CD14-positive monocyte (primary cell): ENCODE measurements at regions not wholly inside any gene's neighbourhood (a gene's known extent, or its start where the extent isn't known, plus 50 kb on each side); places are given as distances from the start of the nearest gene placed in this dataset.

Source experiments
- DNase-seq, 3 donors: peaks; one replicate each; pipeline ENCODE4 v3.0.0-alpha.2; 2011 to 2022
- H2AFZ ChIP-seq: 2 replicates; pipeline ENCODE4 v1.6.0; 2012; ENCODE audit warnings: mild to moderate bottlenecking, low read depth, low read length, inconsistent platforms; ENCODE audit not compliant: insufficient read depth, poor library complexity, severe bottlenecking
- H3K27ac ChIP-seq, 2 donors: 1 replicate in 1 of 2; 2 replicates in 1 of 2; pipeline ENCODE4 v1.5.1; 2012 to 2013; ENCODE audit warnings: low read length in 2 of 2, control low read depth in 1 of 2, inconsistent platforms in 1 of 2, low read depth in 1 of 2, mild to moderate bottlenecking in 1 of 2
- H3K27me3 ChIP-seq, 2 donors: one replicate each; pipeline versions ENCODE4 v1.6.0 to v1.6.1; 2011 to 2013; ENCODE audit warnings: low read length in 2 of 2; ENCODE audit not compliant: control insufficient read depth in 2 of 2, insufficient read depth in 2 of 2
- H3K36me3 ChIP-seq, 2 donors: replicated peaks in 1 of 2; 1 replicate in 1 of 2; 2 replicates in 1 of 2; pipeline versions ENCODE4 v1.5.1 to v1.6.1; 2012 to 2013; ENCODE audit warnings: low read length in 2 of 2, control low read depth in 1 of 2, inconsistent platforms in 1 of 2, mild to moderate bottlenecking in 1 of 2; ENCODE audit not compliant: insufficient read depth in 2 of 2, control insufficient read depth in 1 of 2
- H3K4me1 ChIP-seq, 2 donors: 1 replicate in 1 of 2; 2 replicates in 1 of 2; pipeline versions ENCODE4 v1.5.1 to v1.6.1; 2012 to 2013; ENCODE audit warnings: low read length in 2 of 2, control low read depth in 1 of 2, inconsistent platforms in 1 of 2, mild to moderate bottlenecking in 1 of 2, moderate library complexity in 1 of 2; ENCODE audit not compliant: insufficient read depth in 2 of 2, control insufficient read depth in 1 of 2
- H3K4me2 ChIP-seq: replicated peaks from 2 replicates; pipeline ENCODE3; 2012; ENCODE audit warnings: low read length, moderate library complexity, mild to moderate bottlenecking; ENCODE audit not compliant: poor library complexity, severe bottlenecking; ENCODE audit errors: extremely low read depth
- H3K4me3 ChIP-seq, 3 experiments: fragments of 200-600 bp in 1 of 3; sonication (generic) in 1 of 3; replicated peaks in 1 of 3; 1 replicate in 2 of 3; 2 replicates in 1 of 3; pipeline ENCODE4 v1.5.1; 2011 to 2013; ENCODE audit warnings: low read length in 3 of 3, mild to moderate bottlenecking in 3 of 3, control low read depth in 2 of 3, low read depth in 2 of 3, inconsistent platforms in 1 of 3, moderate library complexity in 1 of 3
- H3K79me2 ChIP-seq: 2 replicates; pipeline ENCODE4 v1.6.0; 2012; ENCODE audit warnings: mild to moderate bottlenecking, control low read depth, inconsistent platforms, low read length, moderate library complexity; ENCODE audit not compliant: insufficient read depth
- H3K9ac ChIP-seq: 2 replicates; pipeline ENCODE4 v1.6.0; 2017; ENCODE audit warnings: low read length, mild to moderate bottlenecking; ENCODE audit not compliant: insufficient read depth, poor library complexity, severe bottlenecking
- H3K9me3 ChIP-seq, 2 donors: replicated peaks in 1 of 2; 1 replicate in 1 of 2; 2 replicates in 1 of 2; pipeline versions ENCODE4 v1.5.1 to v1.6.1; 2012 to 2013; ENCODE audit warnings: low read length in 2 of 2, control low read depth in 1 of 2; ENCODE audit not compliant: control insufficient read depth in 1 of 2, insufficient read depth in 1 of 2
- H4K20me1 ChIP-seq: 2 replicates; pipeline ENCODE4 v1.6.0; 2012; ENCODE audit warnings: mild to moderate bottlenecking, low read length, control low read depth, moderate library complexity; ENCODE audit not compliant: insufficient read depth
- H3K27ac Mint-ChIP-seq, 7 donors: one replicate each; pipeline ENCODE4 v1.8.0; 2020; ENCODE audit warnings: mild to moderate bottlenecking in 7 of 7, mixed read lengths in 7 of 7, moderate library complexity in 6 of 7, inconsistent platforms in 2 of 7
- H3K27me3 Mint-ChIP-seq, 3 donors: one replicate each; pipeline ENCODE4 v1.8.0; 2021 to 2022; ENCODE audit warnings: low read depth in 3 of 3, mild to moderate bottlenecking in 3 of 3, mixed read lengths in 3 of 3, moderate library complexity in 3 of 3, inconsistent platforms in 1 of 3
- H3K36me3 Mint-ChIP-seq, 2 donors: one replicate each; pipeline ENCODE4 v1.8.0; 2020; ENCODE audit warnings: mixed read lengths in 2 of 2, inconsistent platforms in 1 of 2, mild to moderate bottlenecking in 1 of 2
- H3K4me1 Mint-ChIP-seq: one replicate; pipeline ENCODE4 v1.8.0; 2020; ENCODE audit warnings: mild to moderate bottlenecking, mixed read lengths
- H3K4me3 Mint-ChIP-seq, 2 donors: one replicate each; pipeline ENCODE4 v1.8.0; 2020; ENCODE audit warnings: mild to moderate bottlenecking in 2 of 2, mixed read lengths in 2 of 2, moderate library complexity in 1 of 2
- H3K9me3 Mint-ChIP-seq, 7 donors: one replicate each; pipeline ENCODE4 v1.8.0; 2020 to 2022; ENCODE audit warnings: mixed read lengths in 7 of 7, mild to moderate bottlenecking in 6 of 7, moderate library complexity in 6 of 7, inconsistent platforms in 2 of 7
- WGBS: methylation state at CpG from one replicate; pipeline ENCODE4 v1.1.5; 2013; ENCODE audit warnings: missing lambda C conversion rate; ENCODE audit not compliant: insufficient coverage; 5-methylcytosine and 5-hydroxymethylcytosine counted together
- intact Hi-C, 2 donors: fragments of 100-400 bp; cut with micrococcal nuclease; formaldehyde crosslinking; loops; one replicate each; pipeline versions ENCODE4 v1.15.0 to v1.15.1; 2023
- TF ChIP-seq, protein P1 (sequence below): fragments of 200-600 bp; IDR thresholded peaks from one replicate; pipeline ENCODE4 v1.8.0; 2022; ENCODE audit warnings: antibody characterized with exemption, mild to moderate bottlenecking

- Histone ChIP-seq H3K4me1 (no peaks in the 10 kb centered on the region), H2AFZ (no peak overlapping the region), H4K20me1 (no peaks in the 10 kb centered on the region), H3K27ac (no peak overlapping the region), H3K4me3 (no peak overlapping the region), H3K4me2 (no peak overlapping the region), H3K79me2 (no peaks in the 10 kb centered on the region), H3K9ac (no peak overlapping the region), H3K36me3 (no peaks in the 10 kb centered on the region), H3K9me3 (no peaks in the 10 kb centered on the region), H3K27me3 (no peaks in the 10 kb centered on the region)
- Mint-ChIP-seq H3K27me3 (no peaks in the 10 kb centered on the region), H3K9me3 (peaks cover 0 to 5% (median 2%) of the 10 kb centered on the region in 7 donors), H3K4me1 (no peaks in the 10 kb centered on the region), H3K36me3 (no peaks in the 10 kb centered on the region), H3K4me3 (no peak overlapping the region), H3K27ac (no peak overlapping the region)
- DNase-seq = no peak
- 87% methylated on average over 3 of the region's 3 CpGs for WGBS
- intact Hi-C loops = no loop called here
- TF ChIP-seq, protein P1, sequence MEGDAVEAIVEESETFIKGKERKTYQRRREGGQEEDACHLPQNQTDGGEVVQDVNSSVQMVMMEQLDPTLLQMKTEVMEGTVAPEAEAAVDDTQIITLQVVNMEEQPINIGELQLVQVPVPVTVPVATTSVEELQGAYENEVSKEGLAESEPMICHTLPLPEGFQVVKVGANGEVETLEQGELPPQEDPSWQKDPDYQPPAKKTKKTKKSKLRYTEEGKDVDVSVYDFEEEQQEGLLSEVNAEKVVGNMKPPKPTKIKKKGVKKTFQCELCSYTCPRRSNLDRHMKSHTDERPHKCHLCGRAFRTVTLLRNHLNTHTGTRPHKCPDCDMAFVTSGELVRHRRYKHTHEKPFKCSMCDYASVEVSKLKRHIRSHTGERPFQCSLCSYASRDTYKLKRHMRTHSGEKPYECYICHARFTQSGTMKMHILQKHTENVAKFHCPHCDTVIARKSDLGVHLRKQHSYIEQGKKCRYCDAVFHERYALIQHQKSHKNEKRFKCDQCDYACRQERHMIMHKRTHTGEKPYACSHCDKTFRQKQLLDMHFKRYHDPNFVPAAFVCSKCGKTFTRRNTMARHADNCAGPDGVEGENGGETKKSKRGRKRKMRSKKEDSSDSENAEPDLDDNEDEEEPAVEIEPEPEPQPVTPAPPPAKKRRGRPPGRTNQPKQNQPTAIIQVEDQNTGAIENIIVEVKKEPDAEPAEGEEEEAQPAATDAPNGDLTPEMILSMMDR = no peak
Observed at GRCh38 chr3:61401359-61401758, 150.1 kb upstream of the FHIT start.

DNA sequence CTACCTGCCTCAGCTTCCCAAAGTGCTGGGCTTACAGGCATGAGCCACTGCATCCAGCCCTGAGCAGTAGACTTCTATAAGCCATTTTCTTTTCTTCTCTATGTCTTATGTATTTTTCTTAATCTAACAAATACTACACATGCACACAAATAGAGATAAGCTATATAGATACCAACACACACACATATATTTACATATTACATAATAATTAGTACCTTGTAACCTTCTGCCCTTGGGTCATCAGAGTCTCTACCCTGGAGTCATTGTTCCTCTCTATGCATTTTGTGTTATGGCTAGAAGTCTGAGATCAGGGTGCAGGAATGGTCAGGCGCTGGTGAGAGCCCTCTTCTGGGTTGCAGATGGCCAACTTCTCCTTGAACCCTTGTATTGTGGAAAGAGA, 154.0 kb upstream of the PTPRG start:
- no peaks in the 10 kb centered on the region for H3K4me1 Mint-ChIP-seq
- Histone ChIP-seq H3K27me3 (no peaks in the 10 kb centered on the region), H3K79me2 (no peaks in the 10 kb centered on the region), H3K36me3 (no peaks in the 10 kb centered on the region), H3K27ac (no peak overlapping the region), H2AFZ (no peak overlapping the region), H4K20me1 (no peaks in the 10 kb centered on the region), H3K4me3 (no peak overlapping the region), H3K9ac (no peak overlapping the region), H3K9me3 (no peaks in the 10 kb centered on the region), H3K4me1 (no peaks in the 10 kb centered on the region), H3K4me2 (no peak overlapping the region)
- H3K36me3 Mint-ChIP-seq = no peaks in the 10 kb centered on the region
- DNase-seq = no peak
- WGBS = no CpG with 5 or more reads among the region's 1 CpG
- no peak overlapping the region for H3K4me3 Mint-ChIP-seq
- peaks cover 0 to 13% (median 5%) of the 10 kb centered on the region in 7 donors for H3K9me3 Mint-ChIP-seq
- intact Hi-C loops = no loop called here
- peaks cover 0 to 2% (median 2%) of the 10 kb centered on the region in 3 donors for H3K27me3 Mint-ChIP-seq
- H3K27ac Mint-ChIP-seq = no peak overlapping the region
- TF ChIP-seq, protein P1 = no peak
